CD8-positive, alpha-beta memory T cell (primary cell): ENCODE measurements at regions not wholly inside any gene's neighbourhood (a gene's known extent, or its start where the extent isn't known, plus 50 kb on each side); places are given as distances from the start of the nearest gene placed in this dataset.
"Not testable (repeated sequence)": the region's sequence is repeated elsewhere in the genome, so short reads cannot be mapped to it uniquely, and the experiment has no call there.

Experiments
- CTCF ChIA-PET: fragments of 350-600 bp; sonication (Branson Sonifier 250); formaldehyde crosslinking; loops from one replicate; lab custom pipeline; 2021; ENCODE audit warnings: antibody characterized with exemption; lab: Charles Lee
- POLR2A ChIA-PET: fragments of 350-600 bp; sonication (Branson Sonifier 250); formaldehyde crosslinking; loops from one replicate; lab custom pipeline; 2021; ENCODE audit warnings: antibody characterized with exemption; lab: Charles Lee
- DNase-seq, 5 donors: peaks; one replicate each; pipeline versions ENCODE4 v3.0.0 to v3.0.0-alpha.2; 2020 to 2022; ENCODE audit warnings: mixed read lengths in 1 of 5
- H3K27ac ChIP-seq: one replicate; pipeline ENCODE4 v1.7.0; 2013; ENCODE audit warnings: low read depth, mild to moderate bottlenecking, low read length, moderate library complexity
- H3K27me3 ChIP-seq: 2 replicates; pipeline ENCODE4 v1.7.0; 2013; ENCODE audit warnings: low read length, mild to moderate bottlenecking; ENCODE audit not compliant: insufficient read depth, poor library complexity, severe bottlenecking
- H3K36me3 ChIP-seq: 2 replicates; pipeline ENCODE4 v1.7.0; 2013; ENCODE audit warnings: mild to moderate bottlenecking, low read length, moderate library complexity; ENCODE audit not compliant: insufficient read depth
- H3K4me1 ChIP-seq: 2 replicates; pipeline ENCODE4 v1.7.0; 2013; ENCODE audit warnings: mild to moderate bottlenecking, low read length, moderate library complexity; ENCODE audit not compliant: insufficient read depth
- H3K4me3 ChIP-seq: 2 replicates; pipeline ENCODE4 v1.7.0; 2013; ENCODE audit warnings: mild to moderate bottlenecking, low read length
- H3K9me3 ChIP-seq: 2 replicates; pipeline ENCODE4 v1.7.0; 2013; ENCODE audit warnings: mild to moderate bottlenecking, low read length
- H3K27ac Mint-ChIP-seq, 8 donors: one replicate each; pipeline ENCODE4 v1.8.0; 2020 to 2021; ENCODE audit warnings: mixed read lengths in 8 of 8, mild to moderate bottlenecking in 6 of 8, inconsistent platforms in 3 of 8, moderate library complexity in 3 of 8
- H3K27me3 Mint-ChIP-seq, 2 donors: one replicate each; pipeline ENCODE4 v1.8.0; 2020 to 2021; ENCODE audit warnings: mixed read lengths in 2 of 2, mild to moderate bottlenecking in 1 of 2, moderate library complexity in 1 of 2
- H3K36me3 Mint-ChIP-seq, 3 donors: one replicate each; pipeline ENCODE4 v1.8.0; 2020 to 2021; ENCODE audit warnings: mixed read lengths in 3 of 3, inconsistent platforms in 1 of 3, mild to moderate bottlenecking in 1 of 3
- H3K4me1 Mint-ChIP-seq, 3 donors: one replicate each; pipeline ENCODE4 v1.8.0; 2020 to 2021; ENCODE audit warnings: mixed read lengths in 3 of 3, inconsistent platforms in 1 of 3, mild to moderate bottlenecking in 1 of 3
- H3K4me3 Mint-ChIP-seq, 7 donors: one replicate each; pipeline ENCODE4 v1.8.0; 2020 to 2021; ENCODE audit warnings: mixed read lengths in 7 of 7, mild to moderate bottlenecking in 6 of 7, moderate library complexity in 4 of 7, inconsistent platforms in 2 of 7
- H3K9me3 Mint-ChIP-seq, 5 donors: one replicate each; pipeline ENCODE4 v1.8.0; 2020 to 2022; ENCODE audit warnings: mixed read lengths in 5 of 5, mild to moderate bottlenecking in 3 of 5, moderate library complexity in 2 of 5, inconsistent platforms in 1 of 5

DNA sequence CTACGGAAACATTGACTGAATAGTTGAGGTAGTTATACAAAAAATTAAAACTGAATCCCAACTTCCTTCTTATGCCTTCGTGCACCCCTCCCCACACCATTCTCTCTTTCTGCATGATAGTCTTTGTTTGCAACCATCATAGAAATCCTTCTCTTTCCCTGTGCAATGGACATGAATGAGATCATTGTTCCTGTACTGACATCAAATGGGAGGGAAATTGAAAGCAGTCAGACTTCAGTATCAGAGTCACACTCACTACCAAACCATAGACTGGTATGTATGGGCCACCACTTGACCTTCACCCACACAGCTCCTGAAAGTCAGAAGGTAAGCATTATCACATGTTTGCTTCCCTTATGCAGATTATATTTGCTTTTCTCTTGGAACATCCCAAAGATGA lies 782.8 kb downstream of the BCL11A start:
- POLR2A ChIA-PET = no interaction called here

DNA sequence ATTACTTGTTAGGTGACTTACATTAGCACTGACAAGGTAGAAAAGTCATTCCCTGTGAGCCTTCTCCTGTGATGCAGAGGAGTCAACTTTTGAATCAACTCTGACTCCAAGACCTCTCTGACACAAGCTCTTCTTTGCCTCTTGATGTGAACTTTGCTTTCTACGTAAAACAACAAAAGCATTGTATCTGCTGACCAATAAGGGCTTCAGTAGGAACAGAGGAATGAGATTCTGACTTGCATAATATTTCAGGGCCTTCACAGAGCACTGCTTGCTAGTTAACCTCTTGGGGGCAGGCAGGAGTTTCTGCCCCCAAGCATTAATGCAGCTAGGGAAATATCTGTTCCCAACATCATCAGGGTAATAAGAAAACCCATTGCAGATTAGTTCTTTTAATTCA lies 791.5 kb downstream of the BCL11A start:
- H3K36me3 Mint-ChIP-seq = no peaks in the 10 kb centered on the region
- Histone ChIP-seq H3K4me3 (no peak overlapping the region), H3K27ac (no peak overlapping the region), H3K9me3 (no peaks in the 10 kb centered on the region), H3K36me3 (no peaks in the 10 kb centered on the region), H3K4me1 (no peaks in the 10 kb centered on the region), H3K27me3 (no peaks in the 10 kb centered on the region)
- no peak for DNase-seq
- no peaks in the 10 kb centered on the region for H3K27me3 Mint-ChIP-seq
- no peaks in the 10 kb centered on the region for H3K4me1 Mint-ChIP-seq
- CTCF ChIA-PET = no interaction called here
- peaks cover 0 to 3% (median 3%) of the 10 kb centered on the region in 5 donors for H3K9me3 Mint-ChIP-seq
- no peak overlapping the region for H3K27ac Mint-ChIP-seq
- POLR2A ChIA-PET = no interaction called here
- H3K4me3 Mint-ChIP-seq = no peak overlapping the region

More for the DNA sequence above, 782.8 kb downstream of the BCL11A start:
- Mint-ChIP-seq H3K4me3 (no peak overlapping the region), H3K4me1 (no peaks in the 10 kb centered on the region), H3K27ac (no peak overlapping the region), H3K9me3 (peaks cover 0 to 3% (median 0%) of the 10 kb centered on the region in 5 donors), H3K36me3 (no peaks in the 10 kb centered on the region), H3K27me3 (no peaks in the 10 kb centered on the region)
- H3K4me1 ChIP-seq = no peaks in the 10 kb centered on the region
- H3K9me3 ChIP-seq = no peaks in the 10 kb centered on the region
- no peak overlapping the region for H3K4me3 ChIP-seq
- no peaks in the 10 kb centered on the region for H3K36me3 ChIP-seq
- CTCF ChIA-PET = no interaction called here
- no peak overlapping the region for H3K27ac ChIP-seq
- H3K27me3 ChIP-seq = no peaks in the 10 kb centered on the region
- no peak for DNase-seq

DNA sequence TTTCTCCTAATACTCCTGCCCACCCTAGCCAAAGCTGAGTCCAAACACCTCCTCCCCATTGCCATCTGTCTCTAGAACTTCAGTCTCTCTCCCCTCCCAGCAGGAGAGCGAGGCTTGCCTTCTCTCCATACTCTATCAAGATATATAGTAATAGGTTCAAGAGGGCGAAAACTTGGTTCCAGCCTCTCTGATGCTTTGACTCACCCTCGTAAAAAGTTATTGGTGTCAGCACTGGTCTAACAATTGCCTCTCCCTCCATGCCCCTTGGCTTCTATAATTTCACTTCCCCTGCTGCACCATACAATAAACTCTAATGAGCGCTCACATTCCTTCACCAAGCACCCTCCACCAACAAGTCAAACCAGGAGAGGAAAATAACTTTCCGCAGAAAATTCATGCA lies 797.3 kb downstream of the BCL11A start:
- Histone ChIP-seq H3K4me3 (no peak overlapping the region), H3K4me1 (no peaks in the 10 kb centered on the region), H3K27me3 (no peaks in the 10 kb centered on the region), H3K36me3 (no peaks in the 10 kb centered on the region), H3K27ac (no peak overlapping the region), H3K9me3 (no peaks in the 10 kb centered on the region)
- no peak overlapping the region for H3K27ac Mint-ChIP-seq
- no peak overlapping the region for H3K4me3 Mint-ChIP-seq
- H3K4me1 Mint-ChIP-seq = no peaks in the 10 kb centered on the region
- ChIA-PET CTCF (interaction anchor here (1.0 kb wide), 1 partner anchor 9 kb away, joined by 3 read pairs; no protein-coding TSS in a partner anchor), POLR2A (no interaction called here)
- DNase-seq = no peak
- no peaks in the 10 kb centered on the region for H3K9me3 Mint-ChIP-seq
- no peaks in the 10 kb centered on the region for H3K27me3 Mint-ChIP-seq
- H3K36me3 Mint-ChIP-seq = no peaks in the 10 kb centered on the region

DNA sequence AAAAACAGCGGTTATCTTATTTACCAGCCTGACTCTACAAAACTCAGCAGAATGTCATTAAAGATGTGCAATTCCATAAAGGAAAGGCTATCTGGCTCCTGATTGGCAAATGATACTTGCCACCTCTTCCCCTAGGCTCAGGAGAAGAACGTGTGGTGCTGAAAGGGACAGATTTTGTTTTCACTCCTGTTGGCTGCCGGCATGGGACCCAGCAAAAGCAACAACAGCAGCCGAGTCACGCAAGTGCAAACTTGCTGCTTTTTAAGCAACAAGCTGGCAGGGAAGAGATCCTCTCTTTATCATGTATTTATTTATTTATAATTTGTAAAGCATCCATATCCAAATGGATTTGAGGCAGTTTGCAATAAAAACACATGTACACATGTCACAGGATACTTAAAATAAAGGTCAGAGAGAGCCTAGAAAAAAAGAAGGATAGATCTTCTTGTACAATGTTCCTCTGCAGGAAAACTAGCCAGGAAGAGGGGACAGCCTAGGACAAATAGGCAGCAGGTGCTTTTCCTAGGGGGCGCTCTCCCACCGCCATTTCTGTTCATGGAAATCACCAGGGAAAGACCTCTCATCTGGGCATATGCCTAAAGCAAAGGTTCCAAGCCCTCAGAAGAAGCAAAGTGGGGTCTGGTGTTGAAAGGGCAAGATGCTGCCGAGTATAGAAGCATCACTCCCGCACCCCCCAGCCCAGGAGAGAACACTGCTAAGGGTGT lies 799.3 kb downstream of the BCL11A start:
- no peaks in the 10 kb centered on the region for H3K9me3 Mint-ChIP-seq

DNA sequence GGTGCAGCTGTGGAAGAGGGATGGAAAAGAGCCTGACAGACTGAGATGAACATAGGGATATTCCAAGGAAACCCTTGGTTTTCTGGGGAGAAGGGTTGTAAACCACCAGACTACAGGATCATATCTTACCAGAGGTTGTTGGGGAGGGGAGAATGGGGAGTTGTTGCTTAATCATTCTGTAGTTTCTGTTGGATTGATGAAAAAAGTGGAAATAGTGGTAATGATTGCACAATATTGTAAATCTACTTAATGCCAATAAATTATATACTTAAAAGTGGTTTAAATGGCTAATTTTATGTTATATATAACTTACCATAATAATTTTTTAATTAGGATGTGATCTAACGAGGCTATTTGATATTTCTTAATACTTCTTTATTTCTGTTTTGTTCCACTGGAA lies 800.9 kb downstream of the BCL11A start:
- Mint-ChIP-seq H3K4me3 (no peak overlapping the region), H3K9me3 (no peaks in the 10 kb centered on the region), H3K27me3 (no peaks in the 10 kb centered on the region), H3K27ac (no peak overlapping the region), H3K4me1 (no peaks in the 10 kb centered on the region), H3K36me3 (no peaks in the 10 kb centered on the region)
- Histone ChIP-seq H3K4me3 (no peak overlapping the region), H3K27ac (no peak overlapping the region), H3K36me3 (no peaks in the 10 kb centered on the region), H3K9me3 (no peaks in the 10 kb centered on the region), H3K4me1 (no peaks in the 10 kb centered on the region), H3K27me3 (no peaks in the 10 kb centered on the region)
- ChIA-PET POLR2A (no interaction called here), CTCF (no interaction called here)
- no peak for DNase-seq

More for the DNA sequence above, 799.3 kb downstream of the BCL11A start:
- Histone ChIP-seq H3K4me1 (no peaks in the 10 kb centered on the region), H3K27ac (no peak overlapping the region), H3K4me3 (no peak overlapping the region), H3K27me3 (no peaks in the 10 kb centered on the region), H3K9me3 (no peaks in the 10 kb centered on the region), H3K36me3 (no peaks in the 10 kb centered on the region)
- H3K36me3 Mint-ChIP-seq = no peaks in the 10 kb centered on the region
- H3K4me1 Mint-ChIP-seq = no peaks in the 10 kb centered on the region
- CTCF ChIA-PET = no interaction called here
- H3K4me3 Mint-ChIP-seq = no peak overlapping the region
- no peak for DNase-seq
- no peak overlapping the region for H3K27ac Mint-ChIP-seq
- H3K27me3 Mint-ChIP-seq = no peaks in the 10 kb centered on the region
- POLR2A ChIA-PET = no interaction called here

DNA sequence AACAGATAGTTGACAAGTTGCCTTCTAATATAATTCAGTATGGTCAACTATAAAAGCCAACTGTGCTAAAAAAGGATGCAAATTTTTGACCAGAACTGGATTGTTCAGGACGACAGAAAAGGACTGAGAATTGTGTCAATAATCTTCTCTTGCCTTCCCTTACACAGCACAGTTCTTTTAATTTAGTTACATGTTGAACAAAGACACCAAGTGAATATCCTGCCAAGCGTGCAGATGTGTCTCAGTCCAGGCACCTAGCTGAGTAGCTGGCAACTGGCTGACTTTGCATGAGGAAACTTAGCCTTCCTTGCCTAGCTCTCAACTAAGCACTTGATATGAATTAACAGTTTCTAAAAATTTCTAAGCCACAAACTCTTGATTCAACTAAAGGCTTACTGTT lies 801.4 kb downstream of the BCL11A start:
- Histone ChIP-seq H3K9me3 (no peaks in the 10 kb centered on the region), H3K27me3 (no peaks in the 10 kb centered on the region), H3K4me3 (no peak overlapping the region), H3K27ac (no peak overlapping the region), H3K36me3 (no peaks in the 10 kb centered on the region), H3K4me1 (no peaks in the 10 kb centered on the region)
- H3K4me3 Mint-ChIP-seq = no peak overlapping the region
- H3K27me3 Mint-ChIP-seq = no peaks in the 10 kb centered on the region
- H3K27ac Mint-ChIP-seq = no peak overlapping the region
- H3K9me3 Mint-ChIP-seq = no peaks in the 10 kb centered on the region
- CTCF ChIA-PET = no interaction called here
- no peaks in the 10 kb centered on the region for H3K36me3 Mint-ChIP-seq
- H3K4me1 Mint-ChIP-seq = no peaks in the 10 kb centered on the region
- POLR2A ChIA-PET = no interaction called here
- DNase-seq = no peak

DNA sequence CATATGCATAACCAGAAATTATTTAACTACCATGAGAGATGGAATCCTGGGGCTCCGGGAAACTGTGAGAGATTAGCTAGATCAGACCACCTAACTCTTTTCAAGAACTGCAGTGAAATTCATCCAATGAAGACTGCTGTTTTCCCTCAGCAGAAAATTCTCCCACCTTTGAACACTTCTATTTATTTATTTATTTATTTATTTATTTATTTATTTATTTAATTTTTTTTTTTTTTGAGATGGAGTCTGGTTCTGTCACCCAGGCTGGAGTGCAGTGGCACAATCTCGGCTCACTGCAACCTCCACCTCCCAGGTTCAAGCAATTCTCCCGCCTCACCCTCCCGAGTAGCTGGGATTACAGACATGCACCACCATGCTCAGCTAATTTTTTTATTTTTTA lies 802.2 kb downstream of the BCL11A start:
- H3K27me3 Mint-ChIP-seq, H3K4me1 ChIP-seq, POLR2A ChIA-PET, CTCF ChIA-PET, H3K9me3 Mint-ChIP-seq, H3K27ac Mint-ChIP-seq, H3K9me3 ChIP-seq, H3K4me1 Mint-ChIP-seq, H3K4me3 ChIP-seq, H3K4me3 Mint-ChIP-seq, H3K27ac ChIP-seq, DNase-seq, H3K36me3 Mint-ChIP-seq, H3K27me3 ChIP-seq, H3K36me3 ChIP-seq: not testable (repeated sequence)

DNA sequence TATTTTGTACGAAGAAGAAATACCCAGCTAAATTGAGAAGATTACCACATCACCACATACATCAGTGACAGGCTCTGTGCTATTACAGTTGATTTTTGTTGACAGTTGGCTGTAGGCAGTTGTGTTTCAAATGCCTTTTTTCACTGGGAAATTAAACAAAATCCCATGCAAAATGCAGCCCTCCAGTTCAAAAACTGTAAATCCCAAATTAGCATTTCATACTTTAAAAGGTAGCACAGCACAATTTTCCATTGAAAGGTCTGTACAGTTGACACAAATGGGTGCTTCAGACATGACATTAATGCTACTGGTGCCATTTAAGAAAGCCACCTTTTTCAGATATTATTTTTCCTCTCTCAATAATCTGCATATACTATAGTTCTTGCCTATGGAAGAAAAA lies 807.2 kb downstream of the BCL11A start:
- no peaks in the 10 kb centered on the region for H3K27me3 ChIP-seq
- Mint-ChIP-seq H3K27me3 (no peaks in the 10 kb centered on the region), H3K27ac (no peak overlapping the region), H3K4me1 (no peaks in the 10 kb centered on the region), H3K4me3 (no peak overlapping the region), H3K36me3 (no peaks in the 10 kb centered on the region), H3K9me3 (no peaks in the 10 kb centered on the region)
- ChIA-PET POLR2A (no interaction called here), CTCF (interaction anchor here (1.0 kb wide), 1 partner anchor 10 kb away, joined by 3 read pairs; no protein-coding TSS in a partner anchor)
- H3K36me3 ChIP-seq = no peaks in the 10 kb centered on the region
- no peaks in the 10 kb centered on the region for H3K9me3 ChIP-seq
- H3K4me3 ChIP-seq = no peak overlapping the region
- H3K27ac ChIP-seq = no peak overlapping the region
- H3K4me1 ChIP-seq = no peaks in the 10 kb centered on the region
- DNase-seq = no peak
